Skeletal muscle cell (primary cell): ENCODE measurements at regions not wholly inside any gene's neighbourhood (a gene's known extent, or its start where the extent isn't known, plus 50 kb on each side); places are given as distances from the start of the nearest gene placed in this dataset.
A peak's percentile ranks its signal among the peaks of the same experiment; 100 is the strongest.
"Not testable (repeated sequence)": the region's sequence is repeated elsewhere in the genome, so short reads cannot be mapped to it uniquely, and the experiment has no call there.

ENCODE experiments used
- DNase-seq: peaks from one replicate; pipeline ENCODE4 v3.0.0-alpha.2; 2010; ENCODE audit warnings: low read depth
- H3K4me3 ChIP-seq: 2 replicates; pipeline ENCODE4 v1.5.1; 2011; ENCODE audit warnings: low read depth, mild to moderate bottlenecking, control low read depth, low read length, moderate library complexity

GRCh38 chr15:34528055-34528754 lies 55.2 kb downstream of the GOLGA8B start:
- not testable (repeated sequence) for H3K4me3 ChIP-seq, DNase-seq

GRCh38 chr15:34527641-34528040 lies 55.8 kb downstream of the GOLGA8B start:
- not testable (repeated sequence) for H3K4me3 ChIP-seq, DNase-seq

- H3K4me3 ChIP-seq, DNase-seq: not testable (repeated sequence)
These were observed 59.6 kb downstream of the GOLGA8B start for GRCh38 chr15:34523849-34524248.

DNA sequence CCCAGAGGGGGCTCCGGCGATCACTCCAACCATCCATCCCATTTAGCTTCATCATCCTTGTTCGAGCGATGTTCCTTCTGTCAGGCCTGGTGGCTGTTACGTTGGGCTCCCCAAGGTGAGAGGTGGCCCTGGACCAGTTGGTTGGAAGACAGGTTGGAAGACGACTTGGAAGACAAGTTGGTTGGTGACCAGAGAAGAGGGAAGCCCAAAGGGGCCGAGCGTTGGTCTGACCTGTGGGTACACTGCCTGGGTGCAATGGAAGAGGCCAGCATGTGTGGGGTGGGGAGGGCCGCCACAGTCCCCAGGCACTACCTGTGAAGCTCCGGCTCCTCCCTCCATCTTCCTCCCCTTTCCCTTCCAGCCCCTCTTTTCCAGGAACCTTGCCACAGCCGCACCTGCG lies 60.9 kb downstream of the GOLGA8B start:
- not testable (repeated sequence) for DNase-seq, H3K4me3 ChIP-seq

DNA sequence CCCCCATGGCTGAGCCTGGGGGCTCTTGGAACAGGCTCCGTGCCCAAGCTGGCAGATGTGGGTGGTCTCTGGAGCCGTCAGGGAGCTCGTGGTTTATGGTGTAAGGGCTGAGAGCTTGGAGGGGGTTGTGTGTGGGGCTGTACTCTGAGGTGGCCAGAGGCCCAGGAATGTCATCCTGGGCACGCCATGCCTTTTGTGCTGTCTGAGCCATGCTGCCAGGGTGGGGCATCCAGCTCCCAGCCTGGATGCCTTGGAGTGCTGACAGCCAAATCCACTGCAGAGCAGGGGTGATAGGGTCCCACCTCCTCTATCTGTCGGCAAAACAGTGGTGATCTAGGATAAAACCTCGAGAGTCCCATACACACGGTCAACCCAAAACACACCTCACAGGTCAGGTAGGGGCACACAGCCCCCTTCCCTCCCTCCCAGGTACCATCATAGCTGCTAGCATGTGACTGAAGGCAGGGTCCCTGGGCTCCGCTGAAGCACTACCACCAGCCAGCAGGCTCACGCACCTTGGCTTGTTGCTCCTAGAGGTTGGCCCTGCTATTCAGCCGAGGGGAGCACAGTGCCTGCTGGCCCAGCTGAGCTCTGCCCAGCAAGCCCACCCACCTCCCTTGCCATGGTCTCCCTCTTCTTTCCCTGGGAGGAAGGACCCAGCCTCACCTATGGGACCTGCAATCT lies 61.5 kb downstream of the GOLGA8B start:
- not testable (repeated sequence) for H3K4me3 ChIP-seq, DNase-seq

- no peak for DNase-seq
- H3K4me3 ChIP-seq = no peak overlapping the region
These were observed 62.9 kb downstream of the GOLGA8B start for GRCh38 chr15:34520566-34520965.

DNA sequence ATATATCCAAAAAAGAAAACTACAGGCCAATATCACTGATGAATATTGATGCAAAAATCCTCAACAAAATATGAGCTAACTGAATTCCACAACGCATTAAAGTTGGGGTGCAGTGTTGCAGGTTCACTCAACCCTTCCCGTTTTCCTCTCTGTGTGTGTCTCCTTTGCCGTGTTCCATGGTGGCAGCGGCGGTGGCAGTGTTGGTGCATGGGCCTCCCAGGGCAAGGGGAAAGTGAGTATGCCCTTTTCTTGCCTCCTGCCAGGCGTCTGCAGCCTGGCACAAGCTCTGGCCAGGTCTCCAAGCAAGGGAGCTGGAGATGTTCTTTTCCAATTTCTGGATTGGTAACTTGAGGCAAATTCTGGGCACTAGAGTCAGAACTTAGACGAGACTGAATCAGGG lies 63.4 kb downstream of the GOLGA8B start:
- DNase-seq, H3K4me3 ChIP-seq: not testable (repeated sequence)

DNA sequence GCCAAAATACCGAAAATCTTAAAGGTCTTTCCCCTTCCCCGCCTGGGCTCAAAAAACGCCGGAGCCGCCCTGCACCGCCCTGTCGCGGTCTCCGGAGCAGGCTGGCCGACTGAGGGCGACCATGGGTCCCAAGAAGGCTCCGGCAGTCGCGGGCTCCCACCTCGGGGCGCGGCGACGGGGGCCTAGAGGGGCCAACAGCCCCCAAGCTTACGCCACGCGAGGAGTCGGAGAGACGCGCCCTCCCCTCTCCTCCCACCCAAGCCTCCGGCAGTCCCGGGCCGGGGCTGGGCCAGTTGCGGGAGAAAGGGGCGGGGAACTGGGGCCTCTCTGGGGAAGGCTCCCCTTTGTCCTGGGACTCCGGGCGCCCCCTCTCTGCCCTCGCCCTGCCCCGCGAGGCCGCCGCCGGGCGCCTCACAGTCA lies 69.2 kb downstream of the GOLGA8B start:
- H3K4me3 ChIP-seq = peak overlapping the region; percentile 67
- no peak for DNase-seq

- no peak overlapping the region for H3K4me3 ChIP-seq
- DNase-seq = no peak
These were observed 70.8 kb downstream of the GOLGA8B start for GRCh38 chr15:34512628-34513027.

- no peak overlapping the region for H3K4me3 ChIP-seq
- no peak for DNase-seq
These were observed 63.5 kb upstream of the GOLGA8A start for GRCh38 chr15:34501131-34501530.

DNA sequence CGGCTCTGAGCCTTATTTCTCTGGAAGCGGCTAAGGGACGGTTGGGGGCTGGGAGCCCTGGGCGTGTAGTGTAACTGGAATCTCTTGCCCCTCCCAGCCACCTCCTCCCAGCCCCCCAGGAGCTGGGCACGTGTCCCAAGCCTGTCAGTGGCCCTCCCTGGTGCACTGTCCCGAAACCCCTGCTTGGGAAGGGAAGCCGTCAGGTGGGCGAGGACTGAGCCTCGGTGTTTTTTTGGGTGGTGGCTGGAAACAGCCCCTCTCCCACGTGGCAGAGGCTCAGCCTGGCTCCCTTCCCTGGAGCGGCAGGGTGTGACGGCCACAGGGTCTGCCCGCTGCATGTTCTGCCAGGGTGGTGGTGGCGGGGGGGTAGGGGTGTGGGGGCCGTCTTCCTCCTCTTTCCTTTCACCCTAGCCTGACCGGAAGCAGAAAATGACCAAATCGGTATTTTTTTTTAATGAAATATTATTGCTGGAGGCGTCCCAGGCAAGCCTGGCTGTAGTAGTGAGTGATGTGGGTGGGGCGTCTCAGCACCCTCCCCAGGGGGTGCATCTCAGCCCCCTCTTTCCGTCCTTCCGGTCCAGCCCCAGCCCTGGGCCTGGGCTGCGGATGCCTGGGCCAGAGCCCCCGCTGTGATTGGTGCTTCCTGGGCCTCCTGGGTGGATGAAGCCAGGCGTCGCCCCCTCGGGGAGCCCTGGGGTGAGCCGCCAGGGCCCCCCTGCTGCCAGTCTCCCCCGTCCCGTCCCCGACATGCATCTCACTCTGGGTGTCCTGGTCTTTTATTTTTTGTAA lies 58.8 kb upstream of the GOLGA8A start:
- no peak for DNase-seq
- no peak overlapping the region for H3K4me3 ChIP-seq

- H3K4me3 ChIP-seq, DNase-seq: not testable (repeated sequence)
These were observed 58.1 kb upstream of the GOLGA8A start for GRCh38 chr15:34495707-34496106.

- H3K4me3 ChIP-seq = no peak overlapping the region
- no peak for DNase-seq
These were observed 56.4 kb upstream of the GOLGA8A start for GRCh38 chr15:34494084-34494399.

DNA sequence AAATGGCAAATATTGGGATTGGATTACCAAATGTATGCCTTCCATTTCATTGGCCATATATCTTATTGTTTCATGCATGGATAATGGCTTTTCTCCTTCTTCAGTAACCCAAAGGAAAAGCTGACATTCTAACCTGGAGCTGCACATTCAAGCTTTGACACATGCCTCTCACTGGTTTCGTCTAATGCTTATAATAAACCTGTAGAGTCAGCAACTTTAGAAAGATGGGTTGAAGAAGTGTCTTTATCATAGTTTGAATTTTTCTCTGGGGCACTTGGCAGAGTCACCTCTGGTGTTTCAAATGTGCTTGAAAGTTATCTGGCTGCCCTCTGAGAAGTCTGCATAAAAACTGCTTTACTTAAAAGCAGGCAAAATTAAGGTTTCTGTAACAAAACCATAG lies 55.4 kb upstream of the GOLGA8A start:
- H3K4me3 ChIP-seq = no peak overlapping the region
- DNase-seq = no peak

DNA sequence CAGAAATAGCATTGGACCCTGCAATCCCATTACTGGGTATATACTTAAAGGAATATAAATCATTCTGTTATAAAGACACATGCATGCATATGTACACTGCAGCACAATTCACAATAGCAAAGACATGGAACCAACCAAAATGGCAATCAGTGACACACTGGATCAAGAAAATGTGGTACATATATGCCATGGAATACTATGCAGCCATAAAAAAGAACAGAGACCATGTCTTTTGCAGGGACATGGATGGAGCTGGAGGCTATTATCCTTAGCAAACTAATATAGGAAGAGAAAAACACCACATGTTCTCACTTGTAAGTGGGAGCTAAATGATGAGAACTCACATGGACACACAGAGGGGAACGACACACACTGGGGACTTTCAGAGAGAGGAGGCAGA lies 53.9 kb upstream of the GOLGA8A start:
- DNase-seq, H3K4me3 ChIP-seq: not testable (repeated sequence)

GRCh38 chr15:34490417-34491193 lies 53.0 kb upstream of the GOLGA8A start:
- H3K4me3 ChIP-seq = peak overlapping the region; percentile 24

DNA sequence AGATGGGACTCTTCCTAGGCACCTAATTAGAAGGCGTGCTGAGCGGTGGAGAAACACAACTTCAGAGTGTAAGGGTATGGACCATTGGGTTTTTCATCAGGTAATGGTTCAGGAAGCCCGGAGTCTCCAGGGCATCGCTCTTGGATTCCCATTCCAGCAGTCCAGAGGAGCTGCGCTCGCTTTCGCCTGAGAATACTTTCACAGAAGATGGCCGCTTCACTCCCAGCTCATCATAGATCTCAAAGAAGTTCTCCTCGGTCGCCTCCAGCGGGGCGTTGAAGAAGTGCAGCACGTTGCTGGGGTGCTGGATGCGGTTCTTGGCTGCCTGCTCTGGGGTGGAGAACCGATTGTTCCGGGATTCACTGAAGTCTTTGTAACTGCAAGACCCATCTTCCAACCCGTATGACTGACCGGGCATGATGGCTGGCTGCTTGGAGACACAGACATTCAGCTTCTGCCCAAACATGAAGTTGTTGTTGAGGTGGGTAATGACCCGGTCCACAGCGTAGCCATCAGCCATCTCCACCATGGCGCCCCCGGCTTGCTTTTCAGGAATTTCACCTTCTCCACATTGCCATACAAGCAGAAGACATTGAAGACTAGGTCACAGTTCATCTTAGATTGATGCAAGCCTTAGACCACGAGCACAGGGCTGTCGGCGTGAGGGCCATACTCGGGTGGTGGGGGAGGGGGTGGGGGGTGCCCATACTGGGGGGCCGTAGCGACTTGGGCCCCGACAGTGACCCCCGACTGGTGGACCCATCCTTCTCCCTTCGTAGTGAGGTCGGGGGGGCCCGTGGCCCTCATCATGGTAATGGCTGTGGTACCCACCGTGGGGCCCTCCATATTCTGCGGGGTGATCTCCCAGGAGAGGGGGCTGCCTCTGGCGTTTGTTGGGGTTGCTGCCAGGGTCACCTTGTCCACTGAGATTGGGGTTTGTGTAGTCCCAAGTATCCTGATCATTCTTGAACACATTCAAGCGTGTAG lies 51.7 kb upstream of the GOLGA8A start:
- not testable (repeated sequence) for DNase-seq, H3K4me3 ChIP-seq

More at GRCh38 chr15:34490417-34491193, 53.0 kb upstream of the GOLGA8A start:
- no peak for DNase-seq
